HG03108 (cell line): ENCODE measurements at regions not wholly inside any gene's neighbourhood (a gene's known extent, or its start where the extent isn't known, plus 50 kb on each side); places are given as distances from the start of the nearest gene placed in this dataset.

Source experiments
- ATAC-seq: cut with Tn5 transposase; IDR thresholded peaks from one replicate; pipeline ENCODE4 v1.9.1; 2021; ENCODE audit warnings: moderate library complexity; ENCODE audit not compliant: unreplicated experiment

DNA sequence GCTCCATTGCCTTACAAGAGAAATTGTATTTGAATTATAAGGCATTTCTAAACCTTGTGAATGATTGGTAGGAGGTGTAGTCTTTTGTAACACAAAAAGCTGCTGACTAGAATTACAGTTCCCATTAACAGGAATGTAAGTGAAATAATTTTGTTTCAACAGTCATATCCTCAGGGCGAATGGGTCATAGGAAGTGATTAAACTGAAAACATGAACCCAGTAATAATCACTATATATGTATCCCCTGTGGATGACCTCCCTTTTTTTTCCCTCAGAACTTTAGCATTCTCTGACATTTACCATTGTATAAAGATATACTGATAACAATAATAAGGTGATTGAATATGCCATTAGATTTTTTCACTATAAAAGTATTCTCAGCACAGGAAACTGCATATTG, 312.3 kb downstream of the ATP23 start:
- ATAC-seq: no peak

DNA sequence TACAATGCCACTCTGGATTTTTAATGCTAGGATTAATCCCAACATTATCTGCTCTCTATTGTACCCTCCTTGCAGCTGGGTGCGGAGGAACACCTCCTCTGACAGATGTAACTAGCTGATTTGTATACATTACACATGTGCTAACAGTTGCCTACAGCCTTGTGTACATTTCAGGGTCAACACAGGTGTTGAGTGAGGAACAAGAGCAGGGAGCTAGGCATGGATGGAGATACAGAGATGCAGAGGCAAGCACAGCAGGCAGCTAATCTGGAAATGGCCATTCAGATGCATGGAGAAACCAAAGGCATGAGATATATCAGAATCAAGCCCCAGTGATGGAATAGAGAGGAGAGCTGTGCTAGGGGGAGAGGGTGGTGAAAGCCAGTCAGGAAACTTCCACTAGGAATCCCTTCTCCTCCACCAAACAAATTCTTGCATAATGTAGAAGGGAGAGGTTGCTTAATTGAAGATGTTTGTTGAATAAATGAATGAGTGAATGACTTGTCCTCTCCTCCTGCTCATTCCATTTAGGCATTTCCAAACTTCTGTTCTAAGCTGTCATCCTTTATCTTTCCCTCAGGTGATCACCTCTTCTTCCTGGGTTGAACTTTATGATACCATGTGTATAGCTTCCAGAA, 313.2 kb downstream of the ATP23 start:
- ATAC-seq: no peak

DNA sequence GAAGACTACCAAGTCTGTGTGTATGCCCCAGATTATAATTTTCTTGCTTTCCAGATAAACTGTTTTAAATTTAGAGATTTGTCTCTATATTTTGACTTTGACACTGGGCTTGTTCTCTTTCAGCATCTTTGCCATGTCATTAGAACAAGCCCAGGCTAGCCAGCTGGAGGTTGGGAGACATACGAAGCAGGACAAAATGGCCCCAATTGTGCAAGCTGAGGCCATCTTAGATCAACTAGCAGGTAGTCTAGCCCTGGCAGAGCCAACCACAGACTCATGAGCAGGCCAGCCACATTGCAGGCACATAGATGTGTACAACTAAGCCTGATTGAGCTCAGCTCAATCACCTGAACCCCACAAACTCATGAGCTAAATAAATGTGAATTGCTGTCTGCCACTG, 321.4 kb downstream of the ATP23 start:
- no peak for ATAC-seq

DNA sequence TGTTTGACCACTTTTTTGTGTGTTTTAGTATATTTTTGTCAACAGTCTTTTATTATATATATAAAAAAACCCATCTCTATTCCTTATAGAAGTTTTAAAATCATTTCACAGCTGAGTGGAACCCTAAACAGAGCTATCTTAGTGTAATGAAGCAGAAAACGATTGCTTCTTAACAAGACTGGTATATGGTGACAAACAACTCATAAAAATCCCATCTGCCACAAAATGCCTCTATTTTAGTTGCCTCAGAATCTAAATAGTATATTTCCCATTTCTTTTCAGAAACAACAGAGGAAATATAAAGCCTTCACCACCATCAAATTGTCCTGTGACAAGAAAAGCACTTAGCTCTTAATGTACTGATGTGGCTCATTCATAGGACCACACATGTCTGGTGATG, 322.4 kb downstream of the ATP23 start:
- no peak for ATAC-seq

DNA sequence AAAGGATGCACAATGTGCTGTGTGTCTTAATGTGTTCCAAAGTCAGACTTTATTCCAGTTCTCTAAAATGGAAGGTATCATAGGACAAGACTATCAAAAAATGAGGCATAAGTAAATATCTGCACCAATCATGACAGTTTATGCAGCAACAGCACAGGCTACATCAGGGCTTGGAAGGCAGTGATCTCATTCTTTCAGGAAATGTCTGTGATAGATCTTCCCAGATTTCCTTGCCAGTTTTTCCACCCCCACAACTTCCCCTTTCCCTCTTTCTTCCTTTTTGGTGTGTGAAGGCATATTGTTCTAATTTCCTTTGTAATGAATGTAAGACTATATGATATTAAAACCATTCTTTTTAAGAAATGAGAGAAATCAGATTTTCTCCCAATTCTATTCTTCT, 326.7 kb downstream of the ATP23 start:
- ATAC-seq: no peak

DNA sequence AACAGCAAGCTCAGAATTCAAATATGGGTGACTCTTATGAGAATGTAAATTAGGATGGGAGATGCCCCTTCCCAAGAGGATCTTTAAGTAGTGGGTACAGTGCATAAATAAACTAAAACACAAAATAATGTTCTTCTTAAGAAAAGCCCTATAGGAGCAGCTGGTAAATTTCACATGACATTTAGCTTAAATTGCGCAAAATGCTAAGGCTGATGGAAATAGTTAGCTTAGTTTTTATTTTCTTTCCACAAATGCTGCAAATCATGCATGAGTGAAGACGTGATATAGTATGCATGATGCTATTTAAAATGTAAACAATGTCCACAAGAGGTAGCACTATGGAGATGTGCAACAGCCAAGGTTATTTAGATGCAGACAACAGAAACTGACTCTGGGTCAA, 328.1 kb downstream of the ATP23 start:
- no peak for ATAC-seq

DNA sequence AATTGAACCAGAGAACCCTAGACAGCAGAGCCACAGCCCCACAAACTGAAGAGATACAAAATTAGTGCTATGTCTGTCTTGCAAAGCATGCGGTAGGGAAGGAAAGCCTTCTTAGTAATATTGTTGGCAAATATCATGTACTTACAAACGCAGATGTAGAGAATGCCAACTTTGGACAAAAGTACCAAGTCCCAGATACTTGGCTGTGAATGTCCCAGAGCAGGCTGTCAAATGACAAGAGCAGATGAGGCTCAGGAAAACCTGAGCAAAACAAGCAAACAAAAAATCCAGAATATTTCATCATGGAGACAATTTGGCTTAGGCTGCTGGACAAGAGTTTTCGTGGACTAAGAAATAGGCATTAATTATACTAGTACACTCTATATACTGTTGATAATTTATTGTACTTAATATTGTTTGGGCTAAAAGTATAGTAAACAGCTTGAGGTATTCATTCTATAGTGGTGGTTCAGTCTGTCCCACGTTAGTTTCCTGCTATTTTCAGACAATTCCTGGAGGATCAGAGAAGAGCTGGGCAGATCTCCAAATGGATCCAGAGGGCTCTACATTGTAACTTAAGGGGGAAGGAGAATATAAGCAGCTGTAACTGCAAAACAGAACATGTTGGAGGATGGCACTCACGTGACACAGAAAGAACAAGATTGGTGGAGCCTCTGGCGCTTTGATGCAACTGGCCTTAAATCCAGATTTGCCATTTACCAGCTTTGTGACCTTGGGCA, 329.8 kb downstream of the ATP23 start:
- no peak for ATAC-seq

DNA sequence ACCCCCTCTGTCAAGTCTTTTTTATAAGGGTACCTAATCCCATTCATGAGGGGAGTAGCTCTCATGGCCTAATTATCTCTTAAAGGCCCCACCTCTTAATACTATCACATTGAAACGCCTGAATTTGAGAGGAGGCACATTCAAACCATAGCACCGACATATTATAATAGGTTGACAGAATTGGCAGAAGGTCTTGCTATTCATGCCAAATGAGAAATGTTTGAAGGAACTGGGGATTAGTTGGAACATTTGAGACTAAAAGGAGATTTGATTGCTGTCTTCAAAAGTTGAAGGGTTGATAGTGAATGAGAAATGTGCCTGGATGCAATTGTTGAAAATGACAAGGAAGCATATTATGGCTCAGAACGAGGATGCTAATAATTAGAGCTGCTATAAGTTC, 331.1 kb downstream of the ATP23 start:
- no peak for ATAC-seq

DNA sequence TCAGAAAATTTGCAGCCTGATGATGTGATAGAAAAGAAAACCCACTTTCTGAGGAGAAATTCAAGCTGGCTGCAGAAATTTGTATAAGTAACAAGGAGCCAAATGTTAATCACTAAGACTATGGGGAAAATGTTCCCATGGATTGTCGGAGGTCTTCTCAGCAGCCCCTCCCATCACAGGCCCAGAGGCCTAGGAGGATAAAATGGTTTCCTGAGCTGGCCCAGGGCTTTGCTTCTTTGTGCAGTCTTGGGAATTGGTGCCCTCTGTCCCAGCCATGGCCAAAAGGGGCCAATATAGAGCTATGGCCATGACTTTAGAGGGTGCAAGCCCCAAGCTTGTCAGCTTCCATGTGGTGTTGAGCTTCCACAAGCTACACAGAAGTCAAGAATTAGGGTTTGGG, 335.9 kb downstream of the ATP23 start:
- ATAC-seq: no peak

DNA sequence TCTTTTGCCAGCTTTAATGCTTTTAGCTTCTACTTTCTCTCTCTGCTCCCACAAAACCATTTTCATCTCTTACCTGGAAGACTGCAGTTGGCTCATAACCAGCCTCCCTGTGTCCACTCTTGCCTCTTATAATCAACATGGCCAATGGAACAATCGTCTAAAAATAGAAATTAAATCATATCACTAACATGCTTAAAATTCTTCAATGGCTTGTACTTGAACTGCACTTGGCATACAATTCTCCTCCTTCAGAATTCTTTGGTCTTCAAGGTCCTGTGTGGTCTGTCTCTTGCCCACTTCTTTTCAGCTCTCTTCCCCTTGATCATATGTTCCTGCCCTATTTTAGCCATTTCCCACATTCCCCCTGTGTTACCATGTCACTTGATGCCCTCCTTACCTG, 342.2 kb downstream of the ATP23 start:
- no peak for ATAC-seq

DNA sequence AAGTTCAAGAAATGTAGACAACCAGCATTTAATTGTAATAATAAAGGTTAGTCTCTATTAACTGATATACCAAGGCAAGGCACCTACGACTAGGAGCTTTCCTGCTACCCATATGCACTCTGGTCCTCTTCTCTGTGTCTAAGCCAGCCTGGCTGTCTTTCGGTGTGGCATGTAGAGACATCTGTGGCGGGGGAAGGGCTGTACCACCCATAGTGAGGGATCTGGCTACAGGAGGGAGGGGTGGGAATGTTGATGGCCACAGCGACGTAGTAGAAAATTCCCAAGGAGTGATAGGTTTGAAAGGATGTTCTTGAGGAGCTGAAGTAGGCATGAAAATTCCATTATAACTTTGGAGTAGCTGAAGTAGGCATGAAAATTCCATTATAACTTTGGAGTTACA, 344.2 kb downstream of the ATP23 start:
- ATAC-seq: no peak

DNA sequence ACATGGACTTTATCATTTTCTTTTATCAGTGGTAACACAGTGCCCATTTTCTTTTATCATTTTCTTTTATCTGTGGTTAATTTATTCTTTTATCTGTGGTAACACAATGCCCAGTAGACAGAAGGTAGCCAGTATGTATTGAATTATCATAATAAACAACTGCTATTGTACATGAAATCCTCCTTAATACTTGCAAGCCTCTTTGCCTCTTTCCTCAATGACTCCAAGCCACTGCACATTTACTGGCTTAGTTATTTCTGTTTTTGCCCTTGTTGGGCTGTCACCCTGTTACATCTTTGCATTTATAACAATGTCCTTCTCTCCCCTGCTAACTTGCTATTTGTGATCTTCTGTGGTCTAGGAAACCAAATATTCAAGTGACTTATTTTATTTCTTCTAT, 345.0 kb downstream of the ATP23 start:
- ATAC-seq: no peak

DNA sequence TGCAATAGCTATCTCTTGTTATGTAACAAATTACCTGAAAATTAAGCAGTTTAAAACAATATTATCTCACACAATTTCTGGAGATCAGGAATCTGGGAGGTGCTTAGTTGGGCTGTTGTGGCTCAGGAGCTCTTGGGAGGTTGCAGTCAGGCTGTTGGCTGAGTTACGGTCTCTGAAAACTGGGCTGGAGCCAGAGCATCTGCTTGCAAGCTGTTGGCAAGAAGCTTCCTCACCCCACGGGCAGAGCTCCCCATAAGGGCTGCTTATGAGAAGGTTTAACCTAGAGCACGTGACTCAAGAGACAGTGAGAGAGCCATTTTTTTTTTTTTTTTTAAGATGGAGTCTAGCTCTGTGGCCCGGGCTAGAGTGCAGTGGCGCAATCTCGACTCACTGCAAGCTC, 346.8 kb downstream of the ATP23 start:
- no peak for ATAC-seq

DNA sequence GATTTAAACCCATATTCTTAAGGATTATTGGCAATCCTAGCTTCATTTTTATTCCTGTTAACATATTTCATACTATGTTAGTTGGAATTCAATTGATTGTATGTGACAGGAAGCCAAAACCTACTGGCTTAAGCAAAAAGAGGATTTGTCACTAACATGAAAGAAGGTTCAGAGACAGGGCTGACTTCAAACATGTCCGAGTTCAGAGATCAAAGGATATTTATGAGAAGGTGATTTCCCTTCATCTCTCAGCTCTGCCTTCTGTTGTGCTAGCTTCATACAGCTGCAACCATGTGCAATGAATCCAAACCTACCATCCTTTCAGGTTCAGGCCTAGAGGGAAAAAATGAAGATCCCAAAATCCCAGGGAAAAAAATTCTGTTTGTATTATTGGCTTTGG, 349.7 kb downstream of the ATP23 start:
- ATAC-seq: no peak

DNA sequence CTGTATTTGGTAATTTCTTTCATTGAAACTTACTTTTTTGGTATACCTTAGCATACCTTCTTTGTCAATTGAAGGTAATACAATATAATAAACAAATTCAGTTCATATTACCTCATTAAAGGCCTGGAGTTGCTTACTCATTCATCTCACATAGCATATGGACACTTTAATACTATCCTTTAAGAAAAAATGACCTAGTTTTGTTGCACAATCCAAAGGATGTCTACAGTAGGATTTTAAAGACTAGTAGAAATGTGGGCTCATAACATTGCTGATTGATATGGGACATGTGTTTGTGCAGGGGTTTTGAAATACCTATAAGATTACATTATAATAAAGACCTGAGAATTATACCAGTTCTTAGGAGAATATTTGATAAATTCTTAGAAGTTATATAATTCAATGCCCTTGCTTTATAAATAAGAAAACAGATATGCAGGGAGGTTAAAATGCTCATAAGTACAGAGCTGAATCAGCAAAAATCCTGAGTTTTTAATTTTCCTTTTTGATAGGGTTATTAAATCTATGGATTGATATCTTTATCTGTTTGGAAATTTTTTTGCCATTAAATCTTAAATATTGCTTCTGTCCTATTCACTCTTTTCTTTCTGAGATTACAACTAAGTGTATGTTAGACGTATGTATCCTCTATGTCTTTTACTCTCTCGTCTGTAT, 352.1 kb downstream of the ATP23 start:
- no peak for ATAC-seq

DNA sequence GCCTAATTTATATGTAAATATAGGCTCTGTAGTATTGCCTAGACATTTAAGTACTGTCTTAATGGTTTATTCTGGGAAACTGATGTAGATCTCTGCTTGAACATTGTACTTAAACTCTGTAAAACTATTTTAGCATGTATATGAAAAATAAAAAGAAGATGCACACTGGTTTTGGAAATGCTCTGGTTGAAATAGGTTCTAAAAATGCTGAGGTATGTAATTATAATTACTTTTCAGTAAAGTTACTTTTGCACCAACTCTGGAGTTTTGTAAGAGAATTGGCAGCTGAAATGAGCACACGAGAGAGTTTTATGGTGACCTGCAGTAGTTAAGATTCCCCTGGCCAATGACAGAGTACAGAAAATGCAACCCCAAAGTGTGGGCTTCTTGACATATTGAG, 353.9 kb downstream of the ATP23 start:
- ATAC-seq: no peak

DNA sequence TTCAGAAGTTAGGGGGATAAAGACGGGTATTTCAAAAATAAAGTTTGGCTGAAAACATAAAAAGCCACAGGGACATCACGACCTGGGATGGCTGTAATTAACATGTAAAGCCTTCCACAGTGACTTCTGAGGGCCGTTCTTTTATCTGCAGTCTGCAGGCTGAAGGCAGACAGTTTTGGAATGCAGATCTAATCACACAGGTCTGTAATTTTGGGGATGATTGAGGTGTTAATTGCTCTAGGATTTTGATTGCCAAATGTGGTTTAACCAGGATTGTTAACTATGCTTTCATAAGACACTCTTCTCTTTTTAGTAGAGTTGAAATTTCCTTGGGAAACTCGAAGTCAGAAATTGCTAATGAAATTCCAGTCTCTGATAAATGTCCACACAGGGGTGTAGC, 355.5 kb downstream of the ATP23 start:
- no peak for ATAC-seq

DNA sequence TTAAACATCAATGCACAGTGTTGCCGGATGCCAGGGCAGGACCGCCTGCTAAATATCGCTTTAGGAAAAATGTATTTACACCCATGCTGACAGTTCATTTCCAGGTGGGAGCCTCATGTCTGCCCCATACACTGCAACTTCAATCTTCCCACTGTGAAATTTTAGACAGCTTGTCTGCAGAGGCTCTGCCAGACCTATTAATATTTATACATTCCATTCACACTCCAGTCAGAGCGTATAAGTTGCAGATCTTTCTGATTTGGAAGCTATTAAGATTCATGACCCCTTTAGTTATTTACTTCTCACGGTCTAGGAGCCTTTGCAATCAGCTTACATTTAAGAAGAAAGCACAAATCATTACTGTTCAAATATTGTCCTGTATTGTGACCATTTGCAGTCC, 357.4 kb downstream of the ATP23 start:
- no peak for ATAC-seq

DNA sequence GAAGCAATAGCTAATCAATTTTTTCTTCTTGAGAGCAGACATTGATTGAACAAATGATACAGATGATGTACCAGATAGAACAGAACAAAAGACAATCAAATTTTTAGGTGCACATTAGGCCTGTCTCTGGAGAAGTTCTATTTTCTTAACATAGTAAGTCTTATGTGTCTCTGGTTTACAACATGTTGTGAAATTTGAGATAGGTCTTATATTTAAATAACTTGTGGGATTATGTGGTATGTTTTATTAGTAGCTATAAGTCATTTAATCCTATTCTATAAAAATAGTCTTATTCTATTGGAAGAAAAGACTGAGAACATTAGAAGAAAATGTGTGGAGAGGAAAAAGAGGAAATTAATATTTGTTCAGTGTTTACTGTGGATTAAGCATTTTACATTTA, 358.0 kb downstream of the ATP23 start:
- ATAC-seq: no peak

DNA sequence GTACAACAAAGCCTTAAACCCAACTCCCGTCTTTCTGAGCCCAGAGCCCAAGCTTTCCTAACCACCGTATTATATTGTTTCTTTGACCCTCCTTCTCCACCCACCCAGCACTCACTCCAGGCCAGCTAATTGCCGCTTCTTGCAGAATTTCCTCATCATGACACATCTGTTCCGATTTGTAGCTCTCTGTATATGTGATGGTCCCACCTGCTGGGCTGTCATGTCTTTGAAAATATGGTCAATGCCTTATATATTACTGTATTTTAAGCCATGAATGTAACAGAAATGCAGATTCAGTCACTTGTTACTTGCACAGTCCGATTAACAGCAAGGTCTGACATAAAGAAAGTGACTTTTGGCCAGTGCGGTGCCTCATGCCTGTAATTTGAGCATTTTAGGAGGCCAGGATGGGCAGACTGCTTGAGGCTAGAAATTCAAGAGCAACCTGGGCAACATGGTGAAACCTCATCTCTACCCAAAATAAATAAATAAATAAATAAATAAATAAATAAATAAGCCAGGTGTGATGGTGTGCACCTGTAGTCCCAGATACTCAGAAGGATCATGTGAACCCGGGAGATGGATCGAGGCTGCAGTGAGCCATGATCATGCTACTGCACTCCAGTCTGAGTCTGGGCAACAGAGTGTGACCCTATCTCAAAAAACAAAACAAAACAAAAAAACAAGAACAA, 359.8 kb downstream of the ATP23 start:
- no peak for ATAC-seq

DNA sequence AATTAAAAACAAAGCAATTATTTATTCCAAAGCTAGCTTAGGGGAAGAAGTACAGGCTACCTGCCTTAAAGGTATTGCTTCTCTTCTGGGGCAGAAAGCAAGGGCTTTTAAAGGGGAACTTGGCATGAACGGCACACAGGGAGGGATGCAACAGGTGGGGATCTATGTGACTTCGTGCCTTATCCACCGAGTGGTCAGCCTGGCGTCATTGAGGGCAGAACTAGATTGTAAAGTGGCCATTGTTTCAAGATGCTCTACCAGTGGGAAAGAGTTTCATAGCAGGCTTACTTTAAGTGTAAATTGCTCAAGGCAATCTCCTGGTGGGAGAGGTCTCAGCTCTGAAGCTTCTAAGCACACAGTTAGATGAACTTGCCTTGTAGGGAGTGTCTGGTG, 360.4 kb downstream of the ATP23 start:
- ATAC-seq: no peak

DNA sequence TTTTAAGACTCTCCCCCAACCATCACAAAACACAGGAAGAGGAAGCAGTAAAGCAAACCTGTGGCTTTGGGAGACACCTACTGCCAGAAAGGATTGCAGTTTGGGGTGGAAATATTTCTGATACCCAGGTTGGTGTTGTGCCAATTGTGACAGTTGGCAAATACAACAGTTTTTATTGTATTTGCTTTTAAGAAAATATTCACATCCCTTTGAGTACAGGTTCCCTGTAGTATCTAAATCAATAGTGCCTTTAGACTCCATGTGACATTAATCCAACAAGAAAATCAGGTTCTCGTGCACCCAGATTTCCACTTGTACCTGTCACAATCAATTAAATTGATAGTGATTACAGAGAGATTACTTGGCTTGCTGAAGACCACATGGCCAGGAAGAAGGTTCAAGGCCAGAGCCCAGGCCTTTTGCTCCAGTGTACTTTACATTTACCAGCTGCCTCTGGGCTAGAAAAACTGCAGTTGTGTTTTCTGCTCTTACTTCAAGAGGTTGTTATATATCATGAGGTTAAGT, 361.2 kb downstream of the ATP23 start:
- no peak for ATAC-seq
